Vagina (tissue), 2 donors: ENCODE measurements at regions not wholly inside any gene's neighbourhood (a gene's known extent, or its start where the extent isn't known, plus 50 kb on each side); places are given as distances from the start of the nearest gene placed in this dataset.

Source experiments
- DNase-seq, 2 donors: peaks; one replicate each; pipeline ENCODE4 v3.0.0-alpha.2; 2017; ENCODE audit errors: extremely low spot score in 2 of 2
- H3K27ac ChIP-seq: fragments of 200-600 bp; sonication (generic); one replicate; pipeline ENCODE4 v1.5.1; 2019
- H3K27me3 ChIP-seq: fragments of 200-600 bp; sonication (generic); one replicate; pipeline ENCODE4 v1.5.1; 2019
- H3K36me3 ChIP-seq, 2 donors: fragments of 200-600 bp; sonication (generic); one replicate each; pipeline ENCODE4 v1.5.1; 2017 to 2019
- H3K4me1 ChIP-seq: fragments of 200-600 bp; sonication (generic); one replicate; pipeline ENCODE4 v1.5.1; 2019
- H3K4me3 ChIP-seq, 2 donors: fragments of 200-600 bp; sonication (generic); 1 replicate in 1 of 2; 2 replicates in 1 of 2; pipeline ENCODE4 v1.5.1; 2016 to 2019
- H3K9me3 ChIP-seq: fragments of 200-600 bp; sonication (generic); one replicate; pipeline ENCODE4 v1.5.1; 2019
- POLR2A ChIP-seq, 2 donors: fragments of 450-650 bp; IDR thresholded peaks; one replicate each; pipeline ENCODE4 v1.6.1; 2017; ENCODE audit warnings: antibody characterized with exemption in 2 of 2, mild to moderate bottlenecking in 2 of 2, moderate library complexity in 2 of 2
- POLR2AphosphoS5 ChIP-seq, 2 donors: sonication (generic); formaldehyde crosslinking; IDR thresholded peaks; one replicate each; pipeline ENCODE4 v1.9.0; 2017; ENCODE audit warnings: antibody characterized with exemption in 2 of 2, mild to moderate bottlenecking in 2 of 2, low read depth in 1 of 2; ENCODE audit not compliant: insufficient read depth in 1 of 2
- intact Hi-C: fragments of 100-400 bp; cut with DNase I; formaldehyde crosslinking; loops from one replicate; pipeline ENCODE4 v1.15.1; 2023
- TF ChIP-seq, protein P1 (sequence below), 3 experiments: fragments of 450-650 bp in 2 of 3; fragments of 200-600 bp in 1 of 3; sonication (generic) in 1 of 3; IDR thresholded peaks; one replicate each; pipeline ENCODE4 v1.5.1; 2017 to 2019; ENCODE audit warnings: antibody characterized with exemption in 3 of 3, mild to moderate bottlenecking in 2 of 3, moderate library complexity in 2 of 3

DNA sequence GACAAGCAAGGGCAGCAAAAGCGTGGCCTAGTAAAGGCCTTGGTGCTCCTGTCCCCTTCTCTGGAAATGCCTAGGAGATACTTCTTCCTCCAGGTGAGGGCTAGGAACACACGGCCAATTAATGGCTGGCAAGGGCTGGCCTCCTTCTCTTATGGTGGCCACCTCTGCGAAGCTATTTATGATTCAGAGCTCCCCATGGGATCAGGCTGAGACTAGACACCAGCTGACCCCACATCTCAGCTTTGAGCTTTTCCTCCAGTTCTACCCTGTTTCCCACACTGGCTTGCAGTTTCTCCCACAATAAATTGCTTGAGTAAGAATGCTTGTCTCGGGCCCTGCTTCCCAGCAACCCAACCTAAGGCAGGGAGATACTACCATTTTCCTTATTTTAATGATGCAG lies 53.7 kb downstream of the CAMK2N1 start:
- H3K27ac ChIP-seq: no peak overlapping the region
- TF ChIP-seq, protein P1, sequence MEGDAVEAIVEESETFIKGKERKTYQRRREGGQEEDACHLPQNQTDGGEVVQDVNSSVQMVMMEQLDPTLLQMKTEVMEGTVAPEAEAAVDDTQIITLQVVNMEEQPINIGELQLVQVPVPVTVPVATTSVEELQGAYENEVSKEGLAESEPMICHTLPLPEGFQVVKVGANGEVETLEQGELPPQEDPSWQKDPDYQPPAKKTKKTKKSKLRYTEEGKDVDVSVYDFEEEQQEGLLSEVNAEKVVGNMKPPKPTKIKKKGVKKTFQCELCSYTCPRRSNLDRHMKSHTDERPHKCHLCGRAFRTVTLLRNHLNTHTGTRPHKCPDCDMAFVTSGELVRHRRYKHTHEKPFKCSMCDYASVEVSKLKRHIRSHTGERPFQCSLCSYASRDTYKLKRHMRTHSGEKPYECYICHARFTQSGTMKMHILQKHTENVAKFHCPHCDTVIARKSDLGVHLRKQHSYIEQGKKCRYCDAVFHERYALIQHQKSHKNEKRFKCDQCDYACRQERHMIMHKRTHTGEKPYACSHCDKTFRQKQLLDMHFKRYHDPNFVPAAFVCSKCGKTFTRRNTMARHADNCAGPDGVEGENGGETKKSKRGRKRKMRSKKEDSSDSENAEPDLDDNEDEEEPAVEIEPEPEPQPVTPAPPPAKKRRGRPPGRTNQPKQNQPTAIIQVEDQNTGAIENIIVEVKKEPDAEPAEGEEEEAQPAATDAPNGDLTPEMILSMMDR (IDR thresholded peaks at IDR 0.05): no peak
- TF ChIP-seq POLR2AphosphoS5 (IDR thresholded peaks at IDR 0.05; ENCODE audit: insufficient read depth in 1 of 2, low read depth in 1 of 2) (no peak), POLR2A (IDR thresholded peaks at IDR 0.05) (no peak)
- H3K36me3 ChIP-seq: no peaks in the 10 kb centered on the region
- H3K9me3 ChIP-seq: no peaks in the 10 kb centered on the region
- DNase-seq: no peak
- intact Hi-C loops: no loop called here
- H3K27me3 ChIP-seq: no peaks in the 10 kb centered on the region
- H3K4me3 ChIP-seq: no peak overlapping the region
- H3K4me1 ChIP-seq: no peaks in the 10 kb centered on the region

DNA sequence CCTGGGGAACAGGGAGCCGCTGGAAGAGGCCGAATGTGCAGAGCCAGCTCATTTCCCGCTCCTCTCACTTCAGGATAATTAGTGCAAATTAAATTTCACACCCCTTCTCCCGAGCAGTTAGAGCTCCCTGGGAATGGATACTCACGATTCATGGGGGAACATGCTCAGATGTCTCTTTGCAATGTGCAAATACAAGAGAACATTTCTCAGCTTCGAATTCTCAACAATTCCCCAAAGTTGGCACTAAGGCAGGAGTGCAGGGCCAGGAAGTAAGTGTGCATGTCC lies 54.9 kb downstream of the CAMK2N1 start:
- Histone ChIP-seq H3K4me1 (no peaks in the 10 kb centered on the region), H3K9me3 (no peaks in the 10 kb centered on the region), H3K4me3 (no peak overlapping the region), H3K27ac (no peak overlapping the region), H3K27me3 (no peaks in the 10 kb centered on the region), H3K36me3 (no peaks in the 10 kb centered on the region)
- DNase-seq: no peak
- intact Hi-C loops: no loop called here
- no peak for TF ChIP-seq POLR2A (IDR thresholded peaks at IDR 0.05)
- TF ChIP-seq, protein P1 (IDR thresholded peaks at IDR 0.05): no peak
- TF ChIP-seq POLR2AphosphoS5 (IDR thresholded peaks at IDR 0.05; ENCODE audit: insufficient read depth in 1 of 2, low read depth in 1 of 2): no peak

DNA sequence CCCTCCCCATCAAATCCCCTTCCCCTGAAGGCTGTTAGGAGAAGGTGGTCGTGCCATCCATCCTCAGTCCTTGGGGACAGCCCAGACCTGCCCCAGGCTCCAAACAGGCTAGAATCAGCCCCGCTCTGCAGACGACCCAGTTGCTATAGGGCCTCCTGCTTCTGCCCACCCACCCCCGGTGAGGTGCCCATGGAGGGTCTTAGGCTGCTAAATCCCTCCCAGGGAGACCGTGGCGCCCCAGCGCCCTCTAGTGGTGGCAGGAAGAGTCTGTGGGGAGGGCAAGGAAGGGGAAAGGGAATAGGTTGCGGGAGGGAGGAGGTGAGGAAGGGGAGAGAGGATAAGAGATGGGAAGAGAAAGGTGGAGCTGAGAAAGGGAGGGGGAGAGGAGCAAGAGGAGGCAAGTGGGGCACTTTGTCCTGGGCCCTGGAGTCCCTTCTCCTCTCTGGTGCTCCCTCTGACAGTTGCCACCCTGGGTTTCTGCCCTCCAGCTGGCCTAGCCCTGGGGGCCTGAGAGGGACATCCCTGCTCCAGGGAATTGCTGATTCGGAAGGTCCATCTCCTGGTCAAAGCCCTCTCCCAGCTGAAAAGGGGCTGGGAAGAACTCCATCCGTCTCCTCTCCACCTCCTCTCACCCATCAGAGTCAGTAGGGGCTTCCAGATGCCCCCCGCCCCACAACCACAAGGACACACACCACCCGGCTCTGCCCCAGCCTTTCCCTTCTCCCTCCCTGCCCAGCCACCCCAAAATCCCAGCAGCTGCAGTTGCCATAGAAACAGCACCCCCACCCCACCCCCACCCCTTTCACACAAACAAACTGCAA lies 55.4 kb downstream of the CAMK2N1 start:
- intact Hi-C loops: no loop called here
- no peaks in the 10 kb centered on the region for H3K36me3 ChIP-seq
- H3K27me3 ChIP-seq: no peaks in the 10 kb centered on the region
- DNase-seq: no peak
- no peaks in the 10 kb centered on the region for H3K9me3 ChIP-seq
- H3K27ac ChIP-seq: no peak overlapping the region
- TF ChIP-seq POLR2A (IDR thresholded peaks at IDR 0.05) (no peak), POLR2AphosphoS5 (IDR thresholded peaks at IDR 0.05; ENCODE audit: insufficient read depth in 1 of 2, low read depth in 1 of 2) (no peak)
- TF ChIP-seq, protein P1 (IDR thresholded peaks at IDR 0.05): peak in 1 of 3 experiments; percentile 13
- H3K4me3 ChIP-seq: no peak overlapping the region
- H3K4me1 ChIP-seq: no peaks in the 10 kb centered on the region

DNA sequence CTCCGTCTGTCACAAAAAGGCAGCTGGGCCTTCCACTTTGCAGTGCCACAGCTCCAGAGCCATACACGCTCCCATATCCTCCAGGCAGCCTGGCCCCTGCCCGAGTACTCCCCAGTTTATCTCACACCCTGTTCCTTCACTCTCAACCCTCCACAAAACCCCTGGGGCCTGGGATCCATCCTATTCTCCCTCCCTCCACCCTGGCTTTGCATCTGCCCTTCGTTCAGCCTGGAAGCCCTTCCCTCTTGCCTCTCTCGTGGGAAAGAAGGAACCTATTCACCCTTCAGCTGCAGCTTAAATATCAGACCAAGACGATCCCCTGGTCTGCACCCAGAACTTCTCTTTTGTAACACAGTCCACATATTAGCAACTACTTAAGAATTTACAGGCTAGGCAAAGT lies 56.7 kb downstream of the CAMK2N1 start:
- no peak for DNase-seq
- no peak for TF ChIP-seq POLR2AphosphoS5 (IDR thresholded peaks at IDR 0.05; ENCODE audit: insufficient read depth in 1 of 2, low read depth in 1 of 2)
- H3K36me3 ChIP-seq: no peaks in the 10 kb centered on the region
- no peak overlapping the region for H3K4me3 ChIP-seq
- H3K27ac ChIP-seq: peak overlapping the region; percentile 27
- no peaks in the 10 kb centered on the region for H3K4me1 ChIP-seq
- H3K27me3 ChIP-seq: no peaks in the 10 kb centered on the region
- no peaks in the 10 kb centered on the region for H3K9me3 ChIP-seq
- intact Hi-C loops: no loop called here

DNA sequence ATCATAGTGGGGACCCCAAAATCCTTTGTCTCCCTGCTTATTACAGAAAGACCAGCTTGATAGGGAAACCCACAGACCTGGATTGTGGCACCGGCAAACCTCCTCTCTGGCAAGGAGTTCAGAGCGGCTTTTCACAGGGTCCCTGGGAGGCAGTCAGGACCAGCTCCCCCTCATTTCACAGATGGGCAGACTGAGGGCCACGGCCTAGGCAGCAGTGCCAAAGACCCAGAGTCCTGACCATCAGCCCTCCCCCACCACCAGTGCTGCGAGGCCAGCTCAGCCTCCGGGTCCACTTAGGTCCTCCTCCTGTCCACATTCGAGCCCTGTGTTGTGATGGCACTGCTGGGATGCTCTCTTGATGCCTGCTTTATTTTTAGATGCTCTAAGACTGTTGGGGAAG lies 57.2 kb downstream of the CAMK2N1 start:
- H3K4me3 ChIP-seq: no peak overlapping the region
- no peak for DNase-seq
- intact Hi-C loops: no loop called here
- H3K27ac ChIP-seq: peak overlapping the region; percentile 27
- H3K4me1 ChIP-seq: no peaks in the 10 kb centered on the region
- no peaks in the 10 kb centered on the region for H3K36me3 ChIP-seq
- H3K27me3 ChIP-seq: no peaks in the 10 kb centered on the region
- TF ChIP-seq, protein P1 (IDR thresholded peaks at IDR 0.05): no peak
- TF ChIP-seq POLR2AphosphoS5 (IDR thresholded peaks at IDR 0.05; ENCODE audit: insufficient read depth in 1 of 2, low read depth in 1 of 2): no peak
- TF ChIP-seq POLR2A (IDR thresholded peaks at IDR 0.05): no peak
- no peaks in the 10 kb centered on the region for H3K9me3 ChIP-seq
